PC-3 (cell line): ENCODE measurements at regions not wholly inside any gene's neighbourhood (a gene's known extent, or its start where the extent isn't known, plus 50 kb on each side); places are given as distances from the start of the nearest gene placed in this dataset.

ENCODE experiments used
- ATAC-seq: fragments of 200-7000 bp; cut with Tn5 transposase; 2 replicates; pipeline ENCODE4 v1.9.1; 2020; ENCODE audit warnings: mild to moderate bottlenecking, moderate library complexity
- BruUV-seq: library from RNA; stranded (reverse); fragments of 400-500 nt; replicated peaks from 2 replicates; lab custom pipeline; 2021; lab: Mats Ljungman, UMichigan
- CTCF ChIA-PET: fragments of 300-600 bp; sonication (Branson Sonifier 250); formaldehyde crosslinking; loops from one replicate; lab custom pipeline; 2022; ENCODE audit warnings: antibody characterized with exemption; lab: Charles Lee
- POLR2A ChIA-PET: fragments of 300-600 bp; sonication (Branson Sonifier 250); formaldehyde crosslinking; loops from one replicate; lab custom pipeline; 2022; ENCODE audit warnings: antibody characterized with exemption; ENCODE audit not compliant: unreplicated experiment; lab: Charles Lee
- DNase-seq: peaks from one replicate; pipeline ENCODE4 v3.0.0-alpha.2; 2015
- H2AFZ ChIP-seq: fragments of 300-600 bp; sonication (generic); 2 replicates; pipeline ENCODE4 v1.6.0; 2016; ENCODE audit warnings: antibody characterized with exemption, low read length
- H3F3A ChIP-seq: fragments of 300-600 bp; sonication (generic); one replicate; pipeline ENCODE4 v1.6.0; 2017; ENCODE audit warnings: antibody characterized with exemption, low read length, control low read depth, mild to moderate bottlenecking; ENCODE audit not compliant: unreplicated experiment
- H3K27ac ChIP-seq: fragments of 300-600 bp; sonication (generic); 2 replicates; pipeline ENCODE4 v1.5.1; 2016; ENCODE audit warnings: mild to moderate bottlenecking, low read length
- H3K27me3 ChIP-seq: fragments of 300-600 bp; sonication (generic); 2 replicates; pipeline ENCODE4 v1.6.1; 2016; ENCODE audit warnings: low read length, mixed read lengths
- H3K36me3 ChIP-seq: fragments of 300-600 bp; sonication (generic); 2 replicates; pipeline ENCODE4 v1.6.1; 2016; ENCODE audit warnings: low read depth, mixed run types, low read length, mixed read lengths
- H3K4me1 ChIP-seq: fragments of 300-600 bp; sonication (generic); 2 replicates; pipeline ENCODE4 v1.5.1; 2016; ENCODE audit warnings: low read length; ENCODE audit not compliant: insufficient read depth
- H3K4me2 ChIP-seq: fragments of 300-600 bp; sonication (generic); 2 replicates; pipeline ENCODE4 v1.6.0; 2016; ENCODE audit warnings: low read length
- H3K4me3 ChIP-seq: fragments of 300-600 bp; sonication (generic); 2 replicates; pipeline ENCODE4 v1.5.1; 2016; ENCODE audit warnings: mild to moderate bottlenecking, low read length, mixed read lengths
- H3K79me2 ChIP-seq: fragments of 300-600 bp; sonication (generic); 2 replicates; pipeline ENCODE4 v1.6.1; 2017; ENCODE audit warnings: low read length, mixed read lengths
- H3K9ac ChIP-seq: fragments of 300-600 bp; sonication (generic); 2 replicates; pipeline ENCODE4 v1.6.0; 2016; ENCODE audit warnings: mild to moderate bottlenecking, low read length
- H3K9me2 ChIP-seq: fragments of 300-600 bp; sonication (generic); replicated peaks from 2 replicates; pipeline ENCODE4 v1.6.1; 2016; ENCODE audit warnings: mixed run types, low read length, mixed read lengths
- H3K9me3 ChIP-seq: fragments of 300-600 bp; sonication (generic); 2 replicates; pipeline ENCODE4 v1.6.1; 2016; ENCODE audit warnings: low read length, mixed read lengths
- H4K20me1 ChIP-seq: fragments of 300-600 bp; sonication (generic); 2 replicates; pipeline ENCODE4 v1.6.1; 2016; ENCODE audit warnings: low read length, mixed read lengths
- EZH2 ChIP-seq: fragments of 300-600 bp; sonication (generic); IDR thresholded peaks from one replicate; pipeline ENCODE4 v1.6.1; 2017; ENCODE audit warnings: antibody characterized with exemption, mild to moderate bottlenecking, low read length; ENCODE audit not compliant: unreplicated experiment
- EZH2phosphoT487 ChIP-seq: fragments of 300-600 bp; sonication (generic); IDR thresholded peaks from 2 replicates; pipeline ENCODE4 v1.6.1; 2018; ENCODE audit warnings: mild to moderate bottlenecking, antibody characterized with exemption, low read length, borderline replicate concordance
- intact Hi-C: fragments of 100-400 bp; cut with micrococcal nuclease; formaldehyde crosslinking; loops from 2 replicates; pipeline ENCODE4 v1.9.0; 2023
- TF ChIP-seq, protein P1 (sequence below): fragments of 300-600 bp; sonication (generic); conservative IDR thresholded peaks from 2 replicates; pipeline ENCODE4 v1.5.1; 2017; ENCODE audit warnings: antibody characterized with exemption, low read depth, mild to moderate bottlenecking, low read length

DNA sequence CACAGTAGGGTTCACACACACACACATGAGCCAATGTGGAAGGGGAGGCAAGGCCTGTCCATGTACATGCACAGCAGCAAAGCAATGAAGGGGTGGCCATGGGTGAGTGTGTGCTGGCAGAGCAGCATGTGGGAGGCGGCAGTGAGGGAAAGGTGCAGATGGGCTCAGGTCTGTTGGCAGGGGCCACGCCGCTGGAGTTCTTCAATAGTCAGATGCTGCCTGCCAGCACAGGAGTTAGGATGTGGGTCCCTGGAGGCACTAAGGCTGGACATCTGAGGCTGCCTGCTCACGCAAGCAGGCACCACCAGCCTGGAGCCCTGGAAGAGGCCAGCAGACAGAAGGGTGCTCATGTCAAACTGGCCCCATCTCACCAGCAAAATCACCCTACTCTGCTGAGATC, 1304.9 kb downstream of the DSC3 start:
- intact Hi-C loops = no loop called here
- H3K4me2 ChIP-seq = no peak overlapping the region
- H2AFZ ChIP-seq = no peak overlapping the region
- POLR2A ChIA-PET = no interaction called here
- BruUV-seq = no TSS peak
- no peak overlapping the region for H3K27ac ChIP-seq
- no peak for DNase-seq
- no peaks in the 10 kb centered on the region for H3K27me3 ChIP-seq
- H3K9me3 ChIP-seq = no peaks in the 10 kb centered on the region
- H3K4me1 ChIP-seq = no peaks in the 10 kb centered on the region
- H3K36me3 ChIP-seq = no peaks in the 10 kb centered on the region
- H3K79me2 ChIP-seq = no peaks in the 10 kb centered on the region
- TF ChIP-seq EZH2 (no peak), EZH2phosphoT487 (no peak)
- CTCF ChIA-PET = no interaction called here
- no peak for ATAC-seq
- H4K20me1 ChIP-seq = no peaks in the 10 kb centered on the region
- no peaks in the 10 kb centered on the region for H3K9me2 ChIP-seq
- H3F3A ChIP-seq = no peaks in the 10 kb centered on the region
- no peak overlapping the region for H3K9ac ChIP-seq
- no peak overlapping the region for H3K4me3 ChIP-seq

DNA sequence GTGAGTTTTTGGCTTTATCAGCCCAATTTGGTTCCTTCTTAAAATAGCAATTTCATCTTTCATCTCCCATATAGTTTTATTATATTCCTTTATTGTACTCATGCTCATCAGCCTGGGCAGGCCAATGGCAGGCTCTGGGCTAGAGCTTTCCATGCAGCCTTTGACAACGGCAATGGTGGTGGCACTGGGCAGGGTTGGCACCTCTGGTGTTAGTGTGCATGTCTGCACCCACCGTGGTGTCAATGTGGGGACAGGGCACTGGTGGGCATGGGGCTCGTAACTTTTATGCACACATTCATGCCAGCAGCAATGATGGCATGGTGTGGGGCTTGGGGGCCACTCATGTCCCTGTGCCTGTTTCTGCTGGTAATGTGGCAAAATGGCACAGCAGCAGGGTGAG, 1305.4 kb downstream of the DSC3 start:
- no TSS peak for BruUV-seq
- no peak overlapping the region for H2AFZ ChIP-seq
- H3K4me2 ChIP-seq = no peak overlapping the region
- no peak overlapping the region for H3K4me3 ChIP-seq
- DNase-seq = no peak
- ATAC-seq = no peak
- CTCF ChIA-PET = no interaction called here
- intact Hi-C loops = no loop called here
- TF ChIP-seq, protein P1, sequence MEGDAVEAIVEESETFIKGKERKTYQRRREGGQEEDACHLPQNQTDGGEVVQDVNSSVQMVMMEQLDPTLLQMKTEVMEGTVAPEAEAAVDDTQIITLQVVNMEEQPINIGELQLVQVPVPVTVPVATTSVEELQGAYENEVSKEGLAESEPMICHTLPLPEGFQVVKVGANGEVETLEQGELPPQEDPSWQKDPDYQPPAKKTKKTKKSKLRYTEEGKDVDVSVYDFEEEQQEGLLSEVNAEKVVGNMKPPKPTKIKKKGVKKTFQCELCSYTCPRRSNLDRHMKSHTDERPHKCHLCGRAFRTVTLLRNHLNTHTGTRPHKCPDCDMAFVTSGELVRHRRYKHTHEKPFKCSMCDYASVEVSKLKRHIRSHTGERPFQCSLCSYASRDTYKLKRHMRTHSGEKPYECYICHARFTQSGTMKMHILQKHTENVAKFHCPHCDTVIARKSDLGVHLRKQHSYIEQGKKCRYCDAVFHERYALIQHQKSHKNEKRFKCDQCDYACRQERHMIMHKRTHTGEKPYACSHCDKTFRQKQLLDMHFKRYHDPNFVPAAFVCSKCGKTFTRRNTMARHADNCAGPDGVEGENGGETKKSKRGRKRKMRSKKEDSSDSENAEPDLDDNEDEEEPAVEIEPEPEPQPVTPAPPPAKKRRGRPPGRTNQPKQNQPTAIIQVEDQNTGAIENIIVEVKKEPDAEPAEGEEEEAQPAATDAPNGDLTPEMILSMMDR = no peak
- TF ChIP-seq EZH2phosphoT487 (no peak), EZH2 (no peak)
- no peak overlapping the region for H3K9ac ChIP-seq
- H3K27ac ChIP-seq = no peak overlapping the region
- H3F3A ChIP-seq = no peaks in the 10 kb centered on the region
- H3K36me3 ChIP-seq = no peaks in the 10 kb centered on the region
- H3K9me3 ChIP-seq = no peaks in the 10 kb centered on the region
- H4K20me1 ChIP-seq = no peaks in the 10 kb centered on the region
- POLR2A ChIA-PET = no interaction called here
- no peaks in the 10 kb centered on the region for H3K9me2 ChIP-seq
- no peaks in the 10 kb centered on the region for H3K4me1 ChIP-seq
- H3K27me3 ChIP-seq = no peaks in the 10 kb centered on the region
- H3K79me2 ChIP-seq = no peaks in the 10 kb centered on the region

DNA sequence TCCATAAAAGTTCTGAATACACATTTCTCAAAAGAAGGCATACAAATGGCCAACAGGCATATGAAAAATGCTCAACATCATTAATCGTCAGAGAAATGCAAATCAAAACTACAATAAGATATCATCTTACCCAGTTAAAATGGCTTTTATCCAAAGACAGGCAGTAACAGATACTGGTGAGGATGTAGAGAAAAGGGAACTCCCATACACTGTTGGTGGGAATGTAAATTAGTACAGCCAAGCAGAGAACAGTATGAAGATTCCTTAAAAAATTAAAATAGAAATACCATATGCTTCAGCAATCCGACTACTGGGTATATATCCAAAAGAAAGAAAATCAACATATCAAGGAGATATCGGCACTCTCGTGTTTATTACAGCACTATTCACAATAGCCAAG, 1312.5 kb downstream of the DSC3 start:
- ATAC-seq = no peak
- H3K4me2 ChIP-seq = no peak overlapping the region
- TF ChIP-seq, protein P1 = no peak
- TF ChIP-seq EZH2phosphoT487 (no peak), EZH2 (no peak)
- H3K4me1 ChIP-seq = no peaks in the 10 kb centered on the region
- DNase-seq = no peak
- H3F3A ChIP-seq = no peaks in the 10 kb centered on the region
- no peak overlapping the region for H2AFZ ChIP-seq
- no TSS peak for BruUV-seq
- intact Hi-C loops = no loop called here
- H3K4me3 ChIP-seq = no peak overlapping the region
- no peaks in the 10 kb centered on the region for H3K36me3 ChIP-seq
- no peaks in the 10 kb centered on the region for H3K9me3 ChIP-seq
- no peaks in the 10 kb centered on the region for H3K79me2 ChIP-seq
- H3K9me2 ChIP-seq = no peaks in the 10 kb centered on the region
- no peak overlapping the region for H3K9ac ChIP-seq
- POLR2A ChIA-PET = no interaction called here
- H3K27me3 ChIP-seq = no peaks in the 10 kb centered on the region
- CTCF ChIA-PET = no interaction called here
- H3K27ac ChIP-seq = no peak overlapping the region
- no peaks in the 10 kb centered on the region for H4K20me1 ChIP-seq
